Stimulated activated naive B cell treated with anti-CD40 and anti-IgM and Interleukin-4, amounts not matched to agents 10 μg/mL and 1 μg/mL and 100 μg/mL, for 72 hours (primary cell): ENCODE measurements at regions not wholly inside any gene's neighbourhood (a gene's known extent, or its start where the extent isn't known, plus 50 kb on each side); places are given as distances from the start of the nearest gene placed in this dataset.
A peak's percentile ranks its signal among the peaks of the same experiment; 100 is the strongest.

Experiments used
- ATAC-seq, 2 donors: fragments of 150-1000 bp; cut with Tn5 transposase; replicated peaks; 2 replicates each; pipeline ENCODE4 v1.10.0; 2021; ENCODE audit warnings: moderate library complexity in 1 of 2
- DNase-seq: peaks from one replicate; pipeline ENCODE4 v3.0.0; 2021
- H3K27ac Mint-ChIP-seq: one replicate; pipeline ENCODE4 v1.8.0; 2022; ENCODE audit warnings: mild to moderate bottlenecking, mixed read lengths
- H3K27me3 Mint-ChIP-seq, 2 donors: one replicate each; pipeline ENCODE4 v1.8.0; 2022; ENCODE audit warnings: mixed read lengths in 2 of 2
- H3K36me3 Mint-ChIP-seq, 2 donors: one replicate each; pipeline ENCODE4 v1.8.0; 2022; ENCODE audit warnings: mixed read lengths in 2 of 2, mild to moderate bottlenecking in 1 of 2
- H3K4me1 Mint-ChIP-seq, 2 donors: one replicate each; pipeline ENCODE4 v1.8.0; 2022; ENCODE audit warnings: mixed read lengths in 2 of 2, mild to moderate bottlenecking in 1 of 2
- H3K4me3 Mint-ChIP-seq, 2 donors: one replicate each; pipeline ENCODE4 v1.8.0; 2022; ENCODE audit warnings: mild to moderate bottlenecking in 2 of 2, mixed read lengths in 2 of 2, moderate library complexity in 1 of 2
- H3K9me3 Mint-ChIP-seq, 2 donors: one replicate each; pipeline ENCODE4 v1.8.0; 2022; ENCODE audit warnings: mixed read lengths in 2 of 2, mild to moderate bottlenecking in 1 of 2

GRCh38 chr1:94741996-94742395, 78.2 kb upstream of the SLC44A3 start:
- H3K36me3 Mint-ChIP-seq: no peaks in the 10 kb centered on the region
- peaks cover 0 to 21% of the 10 kb centered on the region in 2 donors for H3K27me3 Mint-ChIP-seq
- no peaks in the 10 kb centered on the region for H3K9me3 Mint-ChIP-seq
- ATAC-seq (no peak), DNase-seq (no peak)
- no peak overlapping the region for H3K4me3 Mint-ChIP-seq
- H3K27ac Mint-ChIP-seq: no peak overlapping the region
- peaks cover 11% of the 10 kb centered on the region in 2 donors for H3K4me1 Mint-ChIP-seq

GRCh38 chr1:94741510-94741909, 78.6 kb upstream of the SLC44A3 start:
- no peaks in the 10 kb centered on the region for H3K36me3 Mint-ChIP-seq
- H3K27ac Mint-ChIP-seq: no peak overlapping the region
- H3K9me3 Mint-ChIP-seq: no peaks in the 10 kb centered on the region
- peaks cover 11% of the 10 kb centered on the region in 2 donors for H3K4me1 Mint-ChIP-seq
- H3K4me3 Mint-ChIP-seq: no peak overlapping the region
- H3K27me3 Mint-ChIP-seq: peaks cover 0 to 22% of the 10 kb centered on the region in 2 donors
- DNase-seq (no peak), ATAC-seq (peak; percentile 45 to 65)

GRCh38 chr1:94739521-94740061, 80.6 kb upstream of the SLC44A3 start:
- Mint-ChIP-seq H3K27me3 (peaks cover 0 to 21% of the 10 kb centered on the region in 2 donors), H3K27ac (no peak overlapping the region), H3K9me3 (no peaks in the 10 kb centered on the region), H3K4me1 (peaks cover 11% of the 10 kb centered on the region in 2 donors), H3K4me3 (no peak overlapping the region), H3K36me3 (no peaks in the 10 kb centered on the region)
- no peak for ATAC-seq
- no peak for DNase-seq

- ATAC-seq (no peak), DNase-seq (no peak)
- H3K27me3 Mint-ChIP-seq: peaks cover 0 to 22% of the 10 kb centered on the region in 2 donors
- no peaks in the 10 kb centered on the region for H3K36me3 Mint-ChIP-seq
- no peak overlapping the region for H3K27ac Mint-ChIP-seq
- peaks cover 11% of the 10 kb centered on the region in 2 donors for H3K4me1 Mint-ChIP-seq
- no peaks in the 10 kb centered on the region for H3K9me3 Mint-ChIP-seq
- H3K4me3 Mint-ChIP-seq: no peak overlapping the region
These were observed 81.8 kb upstream of the SLC44A3 start for GRCh38 chr1:94738371-94738770.

- Mint-ChIP-seq H3K4me1 (peaks cover 11% of the 10 kb centered on the region in 2 donors), H3K9me3 (no peaks in the 10 kb centered on the region), H3K27me3 (peaks cover 0 to 23% of the 10 kb centered on the region in 2 donors), H3K36me3 (no peaks in the 10 kb centered on the region), H3K4me3 (no peak overlapping the region), H3K27ac (no peak overlapping the region)
- no peak for ATAC-seq
- no peak for DNase-seq
These were observed 82.8 kb upstream of the SLC44A3 start for GRCh38 chr1:94737124-94737998.

- Mint-ChIP-seq H3K27me3 (peaks cover 0 to 26% of the 10 kb centered on the region in 2 donors), H3K4me3 (no peak overlapping the region), H3K27ac (no peak overlapping the region), H3K4me1 (peaks cover 7 to 9% of the 10 kb centered on the region in 2 donors), H3K36me3 (no peaks in the 10 kb centered on the region), H3K9me3 (no peaks in the 10 kb centered on the region)
- DNase-seq: no peak
- no peak for ATAC-seq
These were observed 83.6 kb upstream of the SLC44A3 start for GRCh38 chr1:94736549-94736948.

- no peaks in the 10 kb centered on the region for H3K36me3 Mint-ChIP-seq
- no peaks in the 10 kb centered on the region for H3K9me3 Mint-ChIP-seq
- peaks cover 5 to 7% of the 10 kb centered on the region in 2 donors for H3K4me1 Mint-ChIP-seq
- peaks cover 0 to 26% of the 10 kb centered on the region in 2 donors for H3K27me3 Mint-ChIP-seq
- H3K27ac Mint-ChIP-seq: no peak overlapping the region
- ATAC-seq (no peak), DNase-seq (no peak)
- no peak overlapping the region for H3K4me3 Mint-ChIP-seq
These were observed 84.1 kb upstream of the SLC44A3 start for GRCh38 chr1:94736073-94736472.

- H3K27ac Mint-ChIP-seq: no peak overlapping the region
- peaks cover 5 to 7% of the 10 kb centered on the region in 2 donors for H3K4me1 Mint-ChIP-seq
- H3K36me3 Mint-ChIP-seq: no peaks in the 10 kb centered on the region
- no peaks in the 10 kb centered on the region for H3K9me3 Mint-ChIP-seq
- ATAC-seq: peak in 1 of 2 donors; percentile 20
- DNase-seq: no peak
- H3K4me3 Mint-ChIP-seq: no peak overlapping the region
- peaks cover 0 to 24% of the 10 kb centered on the region in 2 donors for H3K27me3 Mint-ChIP-seq
These were observed 84.9 kb upstream of the SLC44A3 start for GRCh38 chr1:94734963-94735901.

- no peak overlapping the region for H3K27ac Mint-ChIP-seq
- H3K4me1 Mint-ChIP-seq: no peaks in the 10 kb centered on the region
- H3K4me3 Mint-ChIP-seq: no peak overlapping the region
- no peak for ATAC-seq
- no peaks in the 10 kb centered on the region for H3K36me3 Mint-ChIP-seq
- H3K9me3 Mint-ChIP-seq: no peaks in the 10 kb centered on the region
- no peak for DNase-seq
- H3K27me3 Mint-ChIP-seq: peaks cover 6 to 12% of the 10 kb centered on the region in 2 donors
These were observed 88.3 kb upstream of the SLC44A3 start for GRCh38 chr1:94731891-94732290.

GRCh38 chr1:94730450-94730849, 89.7 kb upstream of the SLC44A3 start:
- no peaks in the 10 kb centered on the region for H3K9me3 Mint-ChIP-seq
- ATAC-seq (no peak), DNase-seq (no peak)
- H3K27ac Mint-ChIP-seq: no peak overlapping the region
- H3K4me3 Mint-ChIP-seq: no peak overlapping the region
- peaks cover 6 to 12% of the 10 kb centered on the region in 2 donors for H3K27me3 Mint-ChIP-seq
- no peaks in the 10 kb centered on the region for H3K36me3 Mint-ChIP-seq
- no peaks in the 10 kb centered on the region for H3K4me1 Mint-ChIP-seq

GRCh38 chr1:94729267-94729666, 90.9 kb upstream of the SLC44A3 start:
- Mint-ChIP-seq H3K27me3 (peaks cover 5 to 6% of the 10 kb centered on the region in 2 donors), H3K4me1 (no peaks in the 10 kb centered on the region), H3K9me3 (no peaks in the 10 kb centered on the region), H3K4me3 (no peak overlapping the region), H3K27ac (no peak overlapping the region), H3K36me3 (no peaks in the 10 kb centered on the region)
- ATAC-seq: no peak
- DNase-seq: no peak

- DNase-seq: no peak
- Mint-ChIP-seq H3K4me3 (no peak overlapping the region), H3K27ac (no peak overlapping the region)
These were observed 92.1 kb upstream of the SLC44A3 start for GRCh38 chr1:94727846-94728715.

GRCh38 chr1:94726981-94727685, 93.0 kb upstream of the SLC44A3 start:
- Mint-ChIP-seq H3K36me3 (no peaks in the 10 kb centered on the region), H3K9me3 (no peaks in the 10 kb centered on the region)
- no peak for ATAC-seq

More at GRCh38 chr1:94727846-94728715, 92.1 kb upstream of the SLC44A3 start:
- peaks cover 5 to 6% of the 10 kb centered on the region in 2 donors for H3K27me3 Mint-ChIP-seq
- H3K36me3 Mint-ChIP-seq: no peaks in the 10 kb centered on the region
- no peaks in the 10 kb centered on the region for H3K4me1 Mint-ChIP-seq
- no peaks in the 10 kb centered on the region for H3K9me3 Mint-ChIP-seq
- no peak for ATAC-seq

More at GRCh38 chr1:94726981-94727685, 93.0 kb upstream of the SLC44A3 start:
- no peak overlapping the region for H3K4me3 Mint-ChIP-seq
- H3K27ac Mint-ChIP-seq: no peak overlapping the region
- DNase-seq: no peak
- peaks cover 0 to 3% of the 10 kb centered on the region in 2 donors for H3K4me1 Mint-ChIP-seq
- H3K27me3 Mint-ChIP-seq: peaks cover under 1 to 6% of the 10 kb centered on the region in 2 donors
